ENCODE measurements at regions not wholly inside any gene's neighbourhood (a gene's known extent, or its start where the extent isn't known, plus 50 kb on each side); places are given as distances from the start of the nearest gene placed in this dataset.

GRCh38 chr21:24260751-24261150, 1346.5 kb downstream of the MRPL39 start:
- ATAC-seq (ENCODE audit: low read depth) (no peak), DNase-seq (no peak)
- no peak overlapping the region for H3K27ac Mint-ChIP-seq
- TF ChIP-seq CTCF (IDR thresholded peaks at IDR 0.05), result no peak
- TF ChIP-seq EZH2 (IDR thresholded peaks at IDR 0.05; ENCODE audit: borderline replicate concordance, insufficient read depth, low read depth, low read length, poor library complexity, severe bottlenecking), result no peak
- WGBS (ENCODE audit: insufficient coverage), result no CpG with 5 or more reads among the region's 3 CpGs
- H3K9me3 Mint-ChIP-seq (ENCODE audit: insufficient read depth), result peaks cover 4% of the 10 kb centered on the region
- Histone ChIP-seq H3K9ac (ENCODE audit: low read length) (no peak overlapping the region), H4K20me1 (ENCODE audit: control insufficient read depth, insufficient read depth, low read length, poor library complexity, severe bottlenecking) (no peaks in the 10 kb centered on the region), H3K79me2 (ENCODE audit: control insufficient read depth, insufficient read depth, low read length) (no peaks in the 10 kb centered on the region), H3K9me3 (ENCODE audit: control extremely low read depth in 1 of 3, control insufficient read depth in 2 of 3, insufficient read depth in 1 of 3, low read length in 2 of 3) (no peaks in the 10 kb centered on the region), H3K36me3 (replicated peaks in 1 of 2; ENCODE audit: control extremely low read depth in 1 of 2, control insufficient read depth in 1 of 2, extremely low read depth in 1 of 2, insufficient read depth in 2 of 2, low read length in 1 of 2) (no peaks in the 10 kb centered on the region), H3K4me2 (replicated peaks; ENCODE audit: low read depth, low read length, poor library complexity, severe bottlenecking) (no peak overlapping the region), H3K4me3 (ENCODE audit: control extremely low read depth in 1 of 5, extremely low read depth in 1 of 5, insufficient read depth in 1 of 5, low read depth in 2 of 5, low read length in 4 of 5) (no peak overlapping the region), H3K27me3 (replicated peaks in 1 of 4; ENCODE audit: control extremely low read depth in 1 of 4, control insufficient read depth in 3 of 4, insufficient read depth in 4 of 4, low read length in 3 of 4) (no peaks in the 10 kb centered on the region), H3K4me1 (ENCODE audit: control insufficient read depth in 2 of 2, insufficient read depth in 2 of 2, low read length in 2 of 2) (no peaks in the 10 kb centered on the region), H3K27ac (ENCODE audit: low read length in 2 of 2) (no peak overlapping the region), H2AFZ (ENCODE audit: insufficient read depth, low read depth, low read length, poor library complexity, severe bottlenecking) (no peak overlapping the region)
- H3K27me3 Mint-ChIP-seq, result no peaks in the 10 kb centered on the region
- intact Hi-C loops (cut with micrococcal nuclease), result no loop called here
- CTCF ChIA-PET, result no interaction called here
- POLR2A ChIA-PET, result no interaction called here
- no peak overlapping the region for H3K4me3 Mint-ChIP-seq
- H3K4me1 Mint-ChIP-seq, result no peaks in the 10 kb centered on the region

GRCh38 chr21:24259241-24259640, 1348.0 kb downstream of the MRPL39 start:
- H3K79me2 ChIP-seq (ENCODE audit: control insufficient read depth, insufficient read depth, low read length), result no peaks in the 10 kb centered on the region
- CTCF ChIA-PET, result no interaction called here
- no peak overlapping the region for H3K4me3 ChIP-seq (ENCODE audit: control extremely low read depth in 1 of 5, extremely low read depth in 1 of 5, insufficient read depth in 1 of 5, low read depth in 2 of 5, low read length in 4 of 5)

More at GRCh38 chr21:24259241-24259640, 1348.0 kb downstream of the MRPL39 start:
- no peak overlapping the region for H3K4me3 Mint-ChIP-seq
- no CpG with 5 or more reads among the region's 1 CpG for WGBS (ENCODE audit: insufficient coverage)
- no peak overlapping the region for H3K9ac ChIP-seq (ENCODE audit: low read length)
- no peaks in the 10 kb centered on the region for H3K4me1 ChIP-seq (ENCODE audit: control insufficient read depth in 2 of 2, insufficient read depth in 2 of 2, low read length in 2 of 2)
- H3K4me1 Mint-ChIP-seq, result no peaks in the 10 kb centered on the region
- POLR2A ChIA-PET, result no interaction called here
- H2AFZ ChIP-seq (ENCODE audit: insufficient read depth, low read depth, low read length, poor library complexity, severe bottlenecking), result no peak overlapping the region
- H3K4me2 ChIP-seq (replicated peaks; ENCODE audit: low read depth, low read length, poor library complexity, severe bottlenecking), result no peak overlapping the region
- TF ChIP-seq EZH2 (IDR thresholded peaks at IDR 0.05; ENCODE audit: borderline replicate concordance, insufficient read depth, low read depth, low read length, poor library complexity, severe bottlenecking), result no peak
- no peak for TF ChIP-seq CTCF (IDR thresholded peaks at IDR 0.05)
- intact Hi-C loops (cut with micrococcal nuclease), result no loop called here
- DNase-seq, result no peak
- no peaks in the 10 kb centered on the region for H4K20me1 ChIP-seq (ENCODE audit: control insufficient read depth, insufficient read depth, low read length, poor library complexity, severe bottlenecking)
- H3K27ac ChIP-seq (ENCODE audit: low read length in 2 of 2), result no peak overlapping the region
- no peaks in the 10 kb centered on the region for H3K27me3 ChIP-seq (replicated peaks in 1 of 4; ENCODE audit: control extremely low read depth in 1 of 4, control insufficient read depth in 3 of 4, insufficient read depth in 4 of 4, low read length in 3 of 4)
- no peaks in the 10 kb centered on the region for H3K27me3 Mint-ChIP-seq
- H3K9me3 ChIP-seq (ENCODE audit: control extremely low read depth in 1 of 3, control insufficient read depth in 2 of 3, insufficient read depth in 1 of 3, low read length in 2 of 3), result no peaks in the 10 kb centered on the region
- H3K9me3 Mint-ChIP-seq (ENCODE audit: insufficient read depth), result peaks cover 4% of the 10 kb centered on the region
- no peak overlapping the region for H3K27ac Mint-ChIP-seq
- ATAC-seq (ENCODE audit: low read depth), result no peak
- no peaks in the 10 kb centered on the region for H3K36me3 ChIP-seq (replicated peaks in 1 of 2; ENCODE audit: control extremely low read depth in 1 of 2, control insufficient read depth in 1 of 2, extremely low read depth in 1 of 2, insufficient read depth in 2 of 2, low read length in 1 of 2)

Data from B cell (primary cell).